WTC11 (cell line): ENCODE measurements at regions not wholly inside any gene's neighbourhood (a gene's known extent, or its start where the extent isn't known, plus 50 kb on each side); places are given as distances from the start of the nearest gene placed in this dataset.

ENCODE experiments used
- ATAC-seq: fragments of 200-7000 bp; cut with Tn5 transposase; 2 replicates; pipeline ENCODE4 v1.10.0; 2021; ENCODE audit warnings: mild to moderate bottlenecking, moderate library complexity
- CTCF ChIA-PET: fragments of 300-600 bp; sonication (Branson Sonifier 250); formaldehyde crosslinking; loops from one replicate; lab custom pipeline; 2021; ENCODE audit warnings: antibody characterized with exemption; lab: Charles Lee
- POLR2A ChIA-PET: fragments of 350-600 bp; sonication (Branson Sonifier 250); formaldehyde crosslinking; loops from one replicate; lab custom pipeline; 2021; ENCODE audit warnings: antibody characterized with exemption; lab: Charles Lee
- DNase-seq: peaks from one replicate; pipeline ENCODE4 v3.0.0; 2021; ENCODE audit warnings: low spot score
- H3K27ac Mint-ChIP-seq: 2 replicates; pipeline ENCODE4 v1.8.0; 2021; ENCODE audit warnings: mixed read lengths
- H3K27me3 Mint-ChIP-seq: 2 replicates; pipeline ENCODE4 v1.8.0; 2021; ENCODE audit warnings: low read depth, mild to moderate bottlenecking, moderate library complexity, mixed read lengths
- H3K36me3 Mint-ChIP-seq: 2 replicates; pipeline ENCODE4 v1.8.0; 2021; ENCODE audit warnings: mixed read lengths
- H3K4me1 Mint-ChIP-seq: 2 replicates; pipeline ENCODE4 v1.8.0; 2022; ENCODE audit warnings: mixed read lengths
- H3K4me3 Mint-ChIP-seq: 2 replicates; pipeline ENCODE4 v1.8.0; 2021; ENCODE audit warnings: mild to moderate bottlenecking, moderate library complexity, mixed read lengths
- H3K9me3 Mint-ChIP-seq: 2 replicates; pipeline ENCODE4 v1.8.0; 2021; ENCODE audit warnings: mixed read lengths
- AFF4 ChIP-seq: sonication (generic); formaldehyde crosslinking; IDR thresholded peaks from 2 replicates; pipeline ENCODE4 v1.8.1; 2023; ENCODE audit warnings: mild to moderate bottlenecking, missing genetic modification reagents, borderline replicate concordance
- AR ChIP-seq: fragments of 250-450 bp; sonication (Bioruptor Pico); IDR thresholded peaks from 2 replicates; pipeline ENCODE4 v1.9.0; 2021; ENCODE audit warnings: mild to moderate bottlenecking
- ATF6 ChIP-seq: sonication (generic); formaldehyde crosslinking; IDR thresholded peaks from 2 replicates; pipeline ENCODE4 v1.8.1; 2023; ENCODE audit warnings: mild to moderate bottlenecking, missing genetic modification reagents
- CDX4 ChIP-seq: fragments of 250-450 bp; sonication (Bioruptor Pico); IDR thresholded peaks from 2 replicates; pipeline ENCODE4 v1.9.0; 2021; ENCODE audit warnings: moderate library complexity, mild to moderate bottlenecking, inconsistent platforms, borderline replicate concordance
- CREM ChIP-seq: sonication (generic); formaldehyde crosslinking; IDR thresholded peaks from 2 replicates; pipeline ENCODE4 v1.8.1; 2022; ENCODE audit warnings: mild to moderate bottlenecking, missing genetic modification reagents, moderate library complexity
- ERG ChIP-seq: fragments of 250-450 bp; sonication (Bioruptor Pico); IDR thresholded peaks from 2 replicates; pipeline ENCODE4 v1.8.0; 2021; ENCODE audit warnings: mild to moderate bottlenecking
- FOXK1 ChIP-seq: sonication (generic); formaldehyde crosslinking; IDR thresholded peaks from 2 replicates; pipeline ENCODE4 v1.8.0; 2022; ENCODE audit warnings: mild to moderate bottlenecking, moderate library complexity, missing genetic modification reagents
- FOXP1 ChIP-seq: sonication (generic); formaldehyde crosslinking; IDR thresholded peaks from 2 replicates; pipeline ENCODE4 v1.8.0; 2022; ENCODE audit warnings: missing genetic modification reagents, mild to moderate bottlenecking, moderate library complexity, borderline replicate concordance
- GABPB1 ChIP-seq: sonication (generic); formaldehyde crosslinking; IDR thresholded peaks from 2 replicates; pipeline ENCODE4 v1.8.1; 2023; ENCODE audit warnings: mild to moderate bottlenecking, missing genetic modification reagents
- GRHL2 ChIP-seq: fragments of 250-450 bp; sonication (Bioruptor Pico); IDR thresholded peaks from 2 replicates; pipeline ENCODE4 v1.8.0; 2022; ENCODE audit warnings: mild to moderate bottlenecking, moderate library complexity; ENCODE audit not compliant: insufficient replicate concordance, severe bottlenecking
- IRF1 ChIP-seq: sonication (generic); formaldehyde crosslinking; IDR thresholded peaks from 2 replicates; pipeline ENCODE4 v1.8.0; 2023; ENCODE audit warnings: missing genetic modification reagents
- MYBL2 ChIP-seq: sonication (generic); formaldehyde crosslinking; IDR thresholded peaks from 2 replicates; pipeline ENCODE4 v1.8.1; 2023; ENCODE audit warnings: mild to moderate bottlenecking, moderate library complexity, missing genetic modification reagents
- NFATC4 ChIP-seq: fragments of 250-450 bp; sonication (Bioruptor Pico); IDR thresholded peaks from 2 replicates; pipeline ENCODE4 v1.9.0; 2021; ENCODE audit warnings: mild to moderate bottlenecking
- NFE2L1 ChIP-seq: sonication (generic); formaldehyde crosslinking; IDR thresholded peaks from 2 replicates; pipeline ENCODE4 v1.8.1; 2023; ENCODE audit warnings: missing genetic modification reagents
- SOX15 ChIP-seq: fragments of 250-450 bp; sonication (Bioruptor Pico); IDR thresholded peaks from 2 replicates; pipeline ENCODE4 v1.9.0; 2021; ENCODE audit warnings: mild to moderate bottlenecking
- SP1 ChIP-seq: sonication (generic); formaldehyde crosslinking; conservative IDR thresholded peaks from 2 replicates; pipeline ENCODE4 v1.8.1; 2022; ENCODE audit warnings: missing genetic modification reagents
- TCF7 ChIP-seq: sonication (generic); formaldehyde crosslinking; IDR thresholded peaks from 2 replicates; pipeline ENCODE4 v1.8.0; 2022; ENCODE audit warnings: mild to moderate bottlenecking, low read depth, missing genetic modification reagents, moderate library complexity
- TEAD1 ChIP-seq: sonication (generic); formaldehyde crosslinking; IDR thresholded peaks from 2 replicates; pipeline ENCODE4 v1.8.0; 2022; ENCODE audit warnings: mild to moderate bottlenecking, missing genetic modification reagents
- TEAD4 ChIP-seq: sonication (generic); formaldehyde crosslinking; IDR thresholded peaks from 2 replicates; pipeline ENCODE4 v1.8.0; 2022; ENCODE audit warnings: mild to moderate bottlenecking, missing genetic modification reagents
- ZBTB21 ChIP-seq: sonication (generic); formaldehyde crosslinking; IDR thresholded peaks from 2 replicates; pipeline ENCODE4 v1.8.1; 2023; ENCODE audit warnings: mild to moderate bottlenecking, missing genetic modification reagents, borderline replicate concordance
- ZMAT4 ChIP-seq: fragments of 250-450 bp; sonication (Bioruptor Pico); IDR thresholded peaks from 2 replicates; pipeline ENCODE4 v1.9.0; 2021; ENCODE audit warnings: mild to moderate bottlenecking
- ZNF219 ChIP-seq: sonication (generic); formaldehyde crosslinking; IDR thresholded peaks from 2 replicates; pipeline ENCODE4 v1.8.0; 2023; ENCODE audit warnings: missing genetic modification reagents, mild to moderate bottlenecking, borderline replicate concordance
- ZNF396 ChIP-seq: fragments of 250-450 bp; sonication (Bioruptor Pico); IDR thresholded peaks from 2 replicates; pipeline ENCODE4 v1.8.0; 2021; ENCODE audit warnings: mild to moderate bottlenecking, moderate library complexity, borderline replicate concordance
- ZNF671 ChIP-seq: fragments of 250-450 bp; sonication (Bioruptor Pico); IDR thresholded peaks from 2 replicates; pipeline ENCODE4 v1.8.0; 2021; ENCODE audit warnings: mild to moderate bottlenecking

- Mint-ChIP-seq H3K9me3 (peaks cover 4% of the 10 kb centered on the region; the same call in 1 of the 2 replicates), H3K27ac (no peak overlapping the region), H3K27me3 (no peaks in the 10 kb centered on the region)
- no peak for ATAC-seq
- CTCF ChIA-PET: no interaction called here
- no peak for TF ChIP-seq TEAD1 (CRISPR knock-in tag)
- no peak for TF ChIP-seq MYBL2 (CRISPR knock-in tag)
- no peak for TF ChIP-seq ZBTB21
- TF ChIP-seq CREM (CRISPR knock-in tag): no peak
- TF ChIP-seq AR (CRISPR knock-in tag): no peak
- TF ChIP-seq, all 79 proteins: peak for 0
- Mint-ChIP-seq H3K4me1 (0 out of 2 replicates have a peak, but pooled peaks cover 2% of the 10 kb centered on the region), H3K4me3 (no peak overlapping the region), H3K36me3 (no peaks in the 10 kb centered on the region)
- POLR2A ChIA-PET: no interaction called here
- no peak for DNase-seq
Observed at GRCh38 chr7:115634633-115635032, 395.9 kb downstream of the TFEC start.

GRCh38 chr7:115632636-115633035 is 397.9 kb downstream of the TFEC start:
- Mint-ChIP-seq H3K4me3 (no peak overlapping the region), H3K27ac (no peak overlapping the region), H3K36me3 (no peaks in the 10 kb centered on the region), H3K27me3 (no peaks in the 10 kb centered on the region), H3K9me3 (peaks cover 6% of the 10 kb centered on the region; the same call in 1 of the 2 replicates), H3K4me1 (0 out of 2 replicates have a peak, but pooled peaks cover 2% of the 10 kb centered on the region)
- ATAC-seq: no peak
- POLR2A ChIA-PET: no interaction called here
- TF ChIP-seq FOXK1 (CRISPR knock-in tag) (no peak), TCF7 (no peak), SP1 (CRISPR knock-in tag) (no peak), ZNF671 (CRISPR knock-in tag) (no peak), SOX15 (CRISPR knock-in tag) (no peak), GRHL2 (CRISPR knock-in tag) (no peak), ERG (no peak), IRF1 (no peak), GABPB1 (CRISPR knock-in tag) (no peak), ZNF219 (CRISPR knock-in tag) (no peak), FOXP1 (CRISPR knock-in tag) (no peak), TEAD4 (CRISPR knock-in tag) (no peak), NFATC4 (CRISPR knock-in tag) (no peak), TEAD1 (CRISPR knock-in tag) (no peak), NFE2L1 (CRISPR knock-in tag) (no peak), ATF6 (no peak), ZMAT4 (CRISPR knock-in tag) (no peak), CDX4 (CRISPR knock-in tag) (no peak), AFF4 (CRISPR knock-in tag) (no peak), ZNF396 (CRISPR knock-in tag) (no peak)
- no peak for DNase-seq
- CTCF ChIA-PET: interaction anchor here (0.6 kb wide), 1 partner anchor 53 kb away, joined by 3 read pairs; no protein-coding TSS in a partner anchor
